Omental fat pad (tissue), 3 donors: ENCODE measurements at regions not wholly inside any gene's neighbourhood (a gene's known extent, or its start where the extent isn't known, plus 50 kb on each side); places are given as distances from the start of the nearest gene placed in this dataset.

ENCODE experiments used
- ATAC-seq: fragments of 150-250 bp; one replicate; pipeline ENCODE4 v1.9.1; 2016; ENCODE audit warnings: mild to moderate bottlenecking, moderate library complexity; ENCODE audit not compliant: low FRiP score
- DNase-seq: peaks from one replicate; pipeline ENCODE4 v3.0.0-alpha.2; 2019; ENCODE audit warnings: low spot score
- TF ChIP-seq, protein P1 (sequence below), 3 donors: fragments of 450-650 bp; IDR thresholded peaks; one replicate each; pipeline ENCODE4 v1.5.1; 2016 to 2017; ENCODE audit warnings: antibody characterized with exemption in 3 of 3, mild to moderate bottlenecking in 3 of 3, moderate library complexity in 2 of 3

GRCh38 chr6:144840619-144841018, 555.5 kb downstream of the UTRN start:
- ATAC-seq, result no peak
- TF ChIP-seq, protein P1, sequence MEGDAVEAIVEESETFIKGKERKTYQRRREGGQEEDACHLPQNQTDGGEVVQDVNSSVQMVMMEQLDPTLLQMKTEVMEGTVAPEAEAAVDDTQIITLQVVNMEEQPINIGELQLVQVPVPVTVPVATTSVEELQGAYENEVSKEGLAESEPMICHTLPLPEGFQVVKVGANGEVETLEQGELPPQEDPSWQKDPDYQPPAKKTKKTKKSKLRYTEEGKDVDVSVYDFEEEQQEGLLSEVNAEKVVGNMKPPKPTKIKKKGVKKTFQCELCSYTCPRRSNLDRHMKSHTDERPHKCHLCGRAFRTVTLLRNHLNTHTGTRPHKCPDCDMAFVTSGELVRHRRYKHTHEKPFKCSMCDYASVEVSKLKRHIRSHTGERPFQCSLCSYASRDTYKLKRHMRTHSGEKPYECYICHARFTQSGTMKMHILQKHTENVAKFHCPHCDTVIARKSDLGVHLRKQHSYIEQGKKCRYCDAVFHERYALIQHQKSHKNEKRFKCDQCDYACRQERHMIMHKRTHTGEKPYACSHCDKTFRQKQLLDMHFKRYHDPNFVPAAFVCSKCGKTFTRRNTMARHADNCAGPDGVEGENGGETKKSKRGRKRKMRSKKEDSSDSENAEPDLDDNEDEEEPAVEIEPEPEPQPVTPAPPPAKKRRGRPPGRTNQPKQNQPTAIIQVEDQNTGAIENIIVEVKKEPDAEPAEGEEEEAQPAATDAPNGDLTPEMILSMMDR (IDR thresholded peaks at IDR 0.05), result no peak
- DNase-seq, result no peak

GRCh38 chr6:144843701-144844100, 558.6 kb downstream of the UTRN start:
- no peak for DNase-seq
- ATAC-seq, result no peak
- TF ChIP-seq, protein P1 (IDR thresholded peaks at IDR 0.05), result no peak

GRCh38 chr6:144844596-144844995, 559.5 kb downstream of the UTRN start:
- TF ChIP-seq, protein P1 (IDR thresholded peaks at IDR 0.05), result no peak
- no peak for ATAC-seq
- DNase-seq, result no peak

GRCh38 chr6:144845186-144845585, 560.1 kb downstream of the UTRN start:
- TF ChIP-seq, protein P1 (IDR thresholded peaks at IDR 0.05), result no peak
- no peak for DNase-seq
- no peak for ATAC-seq

DNA sequence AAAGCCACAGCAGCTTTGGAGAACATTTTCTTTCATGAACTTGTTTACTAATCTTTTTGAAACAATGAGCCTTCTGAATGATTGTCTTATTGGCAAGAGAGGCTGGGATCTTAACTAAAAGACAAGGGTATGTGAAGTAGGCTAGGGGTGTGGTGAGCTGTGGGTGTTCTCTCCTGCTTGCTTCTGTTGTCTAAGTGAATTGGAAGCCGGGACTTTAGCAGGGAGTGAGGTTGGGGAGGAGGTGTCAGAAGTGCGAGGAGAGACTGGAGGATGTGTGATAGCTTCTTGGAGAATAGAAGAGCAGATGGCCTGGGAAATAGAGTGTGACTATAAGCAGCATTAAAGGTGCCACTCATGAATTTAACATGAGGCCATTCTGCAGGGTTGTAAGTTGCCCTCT, 562.8 kb downstream of the UTRN start:
- TF ChIP-seq, protein P1 (IDR thresholded peaks at IDR 0.05), result no peak
- DNase-seq, result no peak
- no peak for ATAC-seq

GRCh38 chr6:144849920-144850319, 564.8 kb downstream of the UTRN start:
- DNase-seq (no peak), ATAC-seq (no peak)
- TF ChIP-seq, protein P1 (IDR thresholded peaks at IDR 0.05), result no peak

DNA sequence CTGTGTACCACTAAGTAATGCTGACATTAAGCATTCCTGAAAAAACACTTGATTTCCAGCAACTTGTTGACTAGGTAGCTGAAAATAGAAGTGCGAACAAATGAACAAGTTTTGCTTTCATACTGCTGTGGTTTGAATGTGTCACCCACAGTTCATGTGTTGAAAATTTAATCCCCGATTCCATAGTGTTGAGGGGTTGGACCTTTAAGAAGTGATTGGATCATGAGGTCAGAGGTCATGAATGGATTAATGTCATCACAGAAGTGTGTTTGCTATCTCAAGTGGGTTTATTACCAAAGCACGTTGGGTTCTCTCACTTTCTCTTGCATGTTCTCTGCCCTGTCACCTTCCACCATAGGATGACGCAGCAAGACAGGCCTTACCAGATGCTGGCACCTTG, 568.5 kb downstream of the UTRN start:
- TF ChIP-seq, protein P1 (IDR thresholded peaks at IDR 0.05), result no peak

More for the DNA sequence above, 568.5 kb downstream of the UTRN start:
- ATAC-seq (no peak), DNase-seq (no peak)
